Activated gamma-delta T cell (primary cell): ENCODE measurements at regions not wholly inside any gene's neighbourhood (a gene's known extent, or its start where the extent isn't known, plus 50 kb on each side); places are given as distances from the start of the nearest gene placed in this dataset.

Experiments used
- DNase-seq: peaks from one replicate; lab custom pipeline; 2025; lab: John Stamatoyannopoulos, UW

DNA sequence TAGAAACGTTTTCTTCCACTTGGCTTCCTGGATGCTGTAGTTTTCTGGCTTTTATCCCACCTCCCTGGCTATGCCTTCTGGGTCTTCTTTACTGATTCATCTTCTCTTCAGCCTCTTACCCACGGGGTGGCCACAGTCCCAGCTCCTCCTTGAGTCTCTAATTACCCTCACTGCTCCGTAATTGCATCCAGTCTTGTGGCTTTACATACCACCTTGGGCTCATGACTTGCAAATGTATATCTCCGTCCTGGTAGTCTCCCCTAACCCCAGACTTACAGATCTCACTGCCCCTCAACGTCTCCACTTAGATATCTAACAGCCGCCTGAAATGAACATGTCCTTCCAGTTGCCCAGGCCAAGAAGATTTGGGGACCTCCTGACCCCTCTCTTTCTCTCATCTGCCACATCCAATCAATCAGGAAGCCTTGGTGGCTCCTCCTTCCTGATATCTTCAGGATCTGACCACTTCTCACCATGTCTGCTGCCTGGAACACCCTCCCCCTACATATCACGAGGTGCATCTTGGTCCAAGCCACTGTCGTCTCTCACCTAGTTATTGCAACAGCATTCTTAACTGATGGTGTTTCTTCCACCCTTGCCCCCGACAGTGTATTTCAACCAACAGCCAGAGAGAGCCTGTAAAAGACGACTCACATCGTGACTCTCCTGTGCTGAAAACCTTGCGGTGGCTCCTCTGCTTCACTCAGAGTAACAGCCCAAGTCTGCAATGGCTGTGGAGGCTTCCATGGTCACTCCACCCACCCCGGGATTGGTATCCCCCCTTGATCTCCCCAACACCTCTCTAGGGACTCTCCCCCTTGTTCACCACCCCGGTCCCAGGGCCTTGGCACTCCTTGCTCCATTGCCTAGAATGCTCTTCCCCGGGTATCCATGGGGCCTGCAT is 219.0 kb upstream of the POU3F1 start:
- no peak for DNase-seq

DNA sequence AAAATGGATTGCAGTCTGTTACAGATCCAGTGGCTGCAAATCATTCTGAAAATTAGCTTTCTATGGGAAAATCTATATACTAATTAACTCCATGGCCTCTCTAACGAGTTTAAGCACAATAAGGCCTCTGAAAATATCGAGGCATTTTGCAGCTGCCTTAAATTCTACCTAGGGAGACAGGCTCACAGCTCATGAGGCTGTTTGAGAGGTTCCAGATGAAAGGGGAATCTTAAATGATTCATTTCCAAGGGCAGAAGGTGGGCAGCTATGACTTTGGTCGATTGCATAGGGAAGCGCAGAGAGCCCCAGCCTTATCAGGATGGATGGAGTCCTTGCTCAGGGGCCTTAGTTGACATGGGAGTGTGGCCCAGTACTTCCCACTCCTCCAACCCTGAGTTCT is 216.8 kb upstream of the POU3F1 start:
- DNase-seq = no peak

DNA sequence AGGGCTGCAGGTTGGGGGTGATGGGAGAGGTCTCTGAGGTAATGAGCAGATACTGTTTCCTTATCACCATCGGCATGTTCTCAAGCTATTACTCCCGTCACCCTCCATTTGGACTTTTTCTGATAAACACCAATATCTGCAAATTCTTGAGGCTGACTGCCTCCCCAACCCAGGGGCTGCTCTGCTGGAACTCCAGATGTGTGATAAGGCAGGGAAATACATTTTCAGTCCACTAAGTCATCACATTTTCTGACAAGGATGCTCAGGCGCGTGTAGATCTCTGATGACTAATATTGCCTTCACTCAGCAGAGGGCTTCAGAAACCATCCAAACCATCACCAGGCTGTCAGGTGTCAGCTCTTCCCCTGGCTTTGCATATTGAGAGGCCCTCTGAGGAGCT is 215.0 kb upstream of the POU3F1 start:
- no peak for DNase-seq

DNA sequence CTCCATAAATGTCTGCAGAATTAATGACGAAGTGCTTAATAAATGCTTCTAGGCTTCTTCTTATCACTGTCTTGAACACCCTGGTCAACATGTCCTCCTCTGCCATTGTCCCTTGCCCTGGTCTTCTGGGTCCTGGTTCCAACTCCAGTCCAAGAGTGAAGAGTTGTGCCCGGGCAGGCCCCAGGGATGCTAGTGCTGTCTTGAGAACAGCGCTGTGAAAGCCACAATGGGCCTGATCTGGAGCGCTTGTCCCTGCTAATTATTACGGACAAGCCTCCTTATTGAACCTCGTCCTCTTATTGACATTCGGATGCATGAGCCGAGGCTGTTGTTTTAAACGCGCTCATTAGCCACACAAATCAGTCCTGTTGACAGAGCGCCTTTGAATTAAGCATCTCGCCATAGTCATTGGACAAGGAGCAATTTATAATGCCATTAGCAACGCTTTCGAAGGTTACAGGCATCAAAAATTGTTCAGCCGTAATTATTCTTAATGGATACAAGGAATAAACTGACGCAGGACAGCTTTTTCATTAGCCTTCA is 211.6 kb upstream of the POU3F1 start:
- no peak for DNase-seq

DNA sequence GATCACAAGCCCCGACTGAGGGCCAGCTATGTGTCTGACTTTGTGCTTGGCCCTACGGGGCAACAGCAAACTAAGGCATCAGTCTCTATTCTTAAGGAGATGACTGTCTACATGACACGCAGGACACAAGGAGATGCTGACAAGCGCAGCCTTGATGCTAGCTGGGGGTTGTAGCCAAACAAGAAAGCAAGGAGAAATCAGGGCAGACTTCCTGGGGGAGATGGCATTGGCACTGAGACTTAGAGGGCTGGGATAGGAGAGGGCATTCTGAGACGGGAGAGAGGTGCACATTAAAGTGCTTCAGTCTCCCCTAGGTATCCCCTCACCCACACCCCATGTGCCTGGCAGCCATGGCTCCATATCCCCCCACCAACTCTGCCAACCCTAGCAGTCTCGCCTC is 210.8 kb upstream of the POU3F1 start:
- no peak for DNase-seq

DNA sequence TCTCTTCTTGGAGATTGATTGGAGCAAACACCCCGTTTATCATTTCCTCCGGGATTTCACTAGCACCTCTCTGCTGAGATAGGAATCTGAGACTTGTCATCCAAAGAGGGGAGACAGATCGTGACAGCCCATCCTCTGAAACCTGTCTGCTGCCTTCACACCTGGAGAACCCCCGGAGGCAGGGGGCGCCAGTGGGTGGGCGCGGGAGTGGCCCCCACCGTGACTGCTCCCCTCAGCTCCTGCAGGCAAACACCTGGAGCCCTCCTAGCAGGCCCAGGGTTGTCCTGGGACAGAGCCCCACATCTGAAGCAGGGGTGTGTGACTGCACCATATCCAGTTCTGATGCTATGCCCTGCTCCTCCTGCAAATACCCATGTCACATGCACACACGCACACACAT is 209.5 kb upstream of the POU3F1 start:
- no peak for DNase-seq

DNA sequence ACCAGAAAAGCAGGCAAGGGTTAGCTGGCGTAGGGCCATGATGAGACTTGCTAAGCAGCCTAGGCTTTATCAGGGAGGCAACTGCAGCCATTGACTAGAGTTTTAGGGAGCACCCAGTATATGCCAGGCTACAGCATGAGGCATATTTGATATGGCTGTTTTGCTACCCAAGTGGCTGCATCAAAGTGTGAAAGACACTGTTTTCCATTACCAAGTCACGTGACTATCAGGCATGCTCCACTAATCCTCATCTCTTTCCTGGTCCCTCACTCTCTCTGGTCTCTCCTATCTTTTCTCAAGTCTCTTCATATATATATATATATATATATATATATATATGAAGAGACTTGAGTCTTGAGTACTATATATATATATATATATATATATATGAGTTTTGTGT is 206.7 kb upstream of the POU3F1 start:
- no peak for DNase-seq

DNA sequence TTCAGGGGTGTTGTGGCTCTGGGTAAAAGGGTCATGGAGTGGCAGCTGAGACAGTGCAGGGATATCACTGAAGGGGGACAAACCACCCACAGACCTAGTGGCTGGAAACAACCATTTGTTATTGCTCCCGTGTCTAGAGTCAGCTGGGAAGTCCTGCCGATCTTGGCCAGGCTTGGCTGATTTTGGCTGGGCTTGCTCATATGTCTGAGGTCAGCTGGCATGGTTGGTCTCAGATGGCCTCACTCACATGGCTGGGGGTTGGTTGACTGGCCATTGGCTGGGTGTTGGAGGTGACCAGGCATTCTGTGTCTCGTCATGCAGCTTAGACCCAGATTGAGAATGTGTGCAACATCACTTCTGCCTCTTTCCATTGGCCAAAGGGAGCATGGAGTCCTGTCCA is 203.8 kb upstream of the POU3F1 start:
- no peak for DNase-seq

DNA sequence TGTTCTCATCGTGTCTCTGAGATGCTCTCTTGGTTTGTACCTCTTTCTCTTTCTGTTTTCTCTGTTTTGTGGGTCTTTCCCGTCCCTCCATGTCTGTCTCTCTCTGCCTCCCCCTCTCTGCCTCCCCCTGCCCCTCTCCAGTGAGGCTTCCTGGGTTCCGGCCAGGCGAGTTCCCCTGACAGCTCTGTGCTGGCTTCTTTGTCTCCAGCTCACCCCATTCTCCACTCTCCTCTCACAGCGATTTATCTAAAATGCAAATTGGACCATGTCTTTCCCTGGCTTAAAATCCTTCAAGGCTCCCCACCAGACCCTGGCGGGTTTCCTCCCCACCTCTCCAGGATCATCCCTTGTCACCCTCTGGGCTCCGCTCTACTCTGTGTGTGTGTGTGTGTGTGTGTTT is 202.4 kb upstream of the POU3F1 start:
- DNase-seq = no peak

DNA sequence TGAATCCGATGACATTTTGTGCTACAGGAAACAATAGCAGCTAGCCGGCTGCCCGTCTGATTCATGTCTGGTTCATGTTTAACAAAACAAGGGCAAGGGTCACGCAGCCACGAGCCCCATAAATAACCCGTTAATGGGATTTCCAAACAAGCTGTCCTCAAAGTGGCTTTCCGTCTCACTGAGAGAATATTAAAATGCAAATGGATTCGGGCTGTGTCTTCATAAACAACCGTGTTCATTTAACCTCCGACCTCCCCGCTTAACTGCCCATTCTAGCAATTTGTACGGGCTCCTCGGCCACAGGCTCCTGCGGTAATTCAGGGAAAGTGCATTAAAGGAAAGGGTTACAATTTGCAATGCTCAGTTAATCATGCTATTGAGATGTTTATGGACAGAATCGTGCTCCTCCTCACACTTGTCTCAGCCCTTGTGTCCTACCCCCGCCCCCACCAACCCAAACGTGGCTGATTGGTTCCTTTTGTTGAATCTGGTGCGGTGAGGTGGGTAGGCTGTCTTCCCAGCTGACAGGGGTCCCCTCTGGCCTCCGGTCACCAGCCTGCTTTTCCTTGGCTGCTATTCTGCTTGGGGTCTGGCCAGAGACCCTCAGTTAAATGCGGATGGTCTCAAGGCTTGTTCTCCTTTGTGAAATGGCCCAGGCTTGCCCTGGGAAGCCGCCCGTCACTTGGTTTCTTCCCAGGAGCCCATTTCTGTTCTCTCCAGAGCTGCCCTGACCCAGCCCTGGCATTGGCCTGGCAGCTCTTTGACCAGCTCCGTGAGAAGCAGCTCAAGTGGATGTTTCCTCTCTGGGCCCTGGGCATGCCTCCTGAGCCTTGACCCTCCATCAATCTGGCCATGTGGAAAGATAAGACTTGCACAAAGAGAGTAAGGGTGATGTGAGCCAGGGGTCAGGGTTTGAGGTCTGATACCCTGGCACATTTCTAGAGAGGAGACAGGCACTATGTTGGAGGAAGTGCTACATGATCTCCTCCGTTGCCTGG is 200.7 kb upstream of the POU3F1 start:
- no peak for DNase-seq

DNA sequence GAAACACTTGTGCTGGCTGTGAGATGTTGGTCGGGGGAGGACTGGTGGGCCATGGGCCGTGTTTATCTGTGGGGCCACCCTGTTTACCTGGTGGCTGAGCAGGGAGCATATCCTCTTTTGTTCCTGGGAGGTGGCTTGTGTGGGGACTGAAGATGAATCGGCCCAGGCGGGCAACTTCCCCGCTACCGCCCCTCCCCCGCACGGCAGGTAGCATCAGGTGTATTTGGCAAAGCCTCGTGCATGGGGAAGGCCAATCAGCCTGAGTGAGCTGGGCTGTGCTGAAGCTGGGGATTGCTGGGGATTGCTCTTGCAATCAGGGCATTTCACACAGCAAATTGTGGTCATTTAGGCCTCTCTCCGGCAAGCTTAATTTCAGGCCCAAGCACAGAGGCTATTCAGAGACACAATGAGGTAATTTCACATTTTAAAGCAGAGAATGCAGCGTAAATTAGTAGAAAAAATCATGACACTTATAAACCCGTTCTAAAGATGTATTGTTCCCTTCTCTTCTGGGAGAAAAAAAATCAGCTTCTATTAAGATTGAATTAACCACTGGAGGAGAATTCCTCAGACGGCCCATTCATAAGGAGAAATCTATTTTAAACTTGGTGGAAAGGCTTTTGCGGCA is 197.7 kb upstream of the POU3F1 start:
- DNase-seq = no peak

DNA sequence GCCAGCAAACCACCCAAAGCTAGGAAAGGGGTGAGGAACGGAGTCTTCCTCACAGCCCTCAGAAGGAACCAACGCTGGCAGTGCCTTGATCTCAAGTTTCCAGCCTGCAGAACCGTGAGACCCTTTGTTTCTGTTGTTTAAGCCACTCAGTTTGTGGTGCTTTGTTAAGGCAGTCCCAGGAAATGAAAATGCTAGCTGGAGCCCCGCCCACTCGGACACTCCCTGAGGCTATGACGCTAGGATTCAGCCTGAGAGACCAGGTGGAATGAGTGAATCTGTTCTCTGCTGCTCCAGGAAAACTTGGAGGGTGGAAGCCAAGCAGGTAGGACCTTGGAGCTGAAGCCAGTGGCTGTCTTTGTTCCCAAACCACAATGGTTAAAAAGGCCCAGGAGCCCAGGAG is 196.5 kb upstream of the POU3F1 start:
- DNase-seq = no peak

DNA sequence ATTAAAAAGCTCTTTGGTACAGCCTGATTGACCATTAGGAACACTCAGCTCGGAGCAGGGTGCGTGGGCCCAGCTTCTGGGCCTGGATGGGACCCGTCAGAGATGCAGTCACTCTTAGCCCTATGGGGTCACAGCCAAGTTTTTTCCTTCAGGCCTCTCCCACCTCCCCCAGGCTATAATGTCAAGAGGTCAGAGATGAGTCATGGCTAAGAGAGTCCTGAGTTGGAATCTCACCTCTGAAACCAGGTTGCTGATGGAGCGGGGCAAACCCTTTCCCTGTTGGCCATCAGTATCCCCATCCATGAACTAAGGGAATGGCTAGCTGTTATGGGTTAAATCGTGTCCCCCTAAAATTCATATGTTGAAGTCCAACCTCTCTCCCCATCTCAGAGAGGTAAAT is 195.9 kb upstream of the POU3F1 start:
- DNase-seq = no peak

DNA sequence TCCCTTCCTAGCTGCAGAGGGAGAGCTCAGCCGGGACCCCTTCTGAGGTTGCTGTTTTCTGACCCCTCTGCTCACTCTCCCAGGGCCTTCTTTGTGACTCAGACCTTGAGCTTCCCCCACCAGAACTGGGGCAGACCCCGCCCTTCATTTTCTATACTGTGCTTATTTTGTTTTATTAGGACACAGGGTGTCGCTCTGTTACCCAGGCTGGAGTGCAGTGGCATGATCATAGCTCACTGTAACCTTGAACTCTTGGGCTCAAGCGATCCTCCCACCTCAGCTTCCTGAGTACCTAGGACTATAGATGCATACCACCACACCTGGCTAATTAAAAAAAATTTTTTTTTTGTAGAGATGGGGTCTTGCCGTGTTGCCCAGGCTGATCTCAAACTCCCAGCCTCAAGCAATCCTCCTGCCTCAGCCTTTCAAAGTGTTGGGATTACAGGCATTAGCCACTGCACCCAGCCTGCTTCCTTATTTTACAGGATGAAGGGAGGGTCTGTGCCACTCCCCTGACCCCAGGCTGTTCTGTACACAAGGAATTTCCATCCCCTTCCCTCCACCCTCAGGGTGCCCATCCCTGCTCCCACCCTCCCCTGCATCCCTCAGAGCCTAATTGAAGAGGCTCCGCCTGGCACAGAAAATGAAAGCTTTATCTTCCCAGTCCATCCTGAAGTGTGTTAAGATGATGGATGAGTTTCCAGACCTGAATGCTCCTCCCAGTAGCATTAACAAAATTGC is 195.2 kb upstream of the POU3F1 start:
- no peak for DNase-seq

DNA sequence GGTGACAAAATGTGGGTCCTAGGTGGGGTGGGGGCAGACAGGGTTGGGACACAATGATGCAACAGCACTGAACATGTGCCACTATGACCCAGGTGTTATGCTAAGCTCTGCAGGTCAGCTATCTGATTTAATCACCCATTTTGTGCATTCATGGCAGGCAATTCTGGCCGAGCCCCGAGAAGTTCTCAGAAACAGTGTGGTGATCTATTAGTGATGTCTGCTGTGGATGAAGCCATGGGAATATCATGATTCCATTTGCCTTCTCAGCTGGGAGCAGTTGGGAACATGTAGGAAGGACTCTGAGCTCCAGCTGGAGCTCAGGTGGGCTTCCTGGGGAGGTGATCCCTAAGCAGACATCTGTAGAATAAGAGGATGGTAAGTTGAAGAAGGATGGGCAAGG is 194.0 kb upstream of the POU3F1 start:
- DNase-seq = no peak

DNA sequence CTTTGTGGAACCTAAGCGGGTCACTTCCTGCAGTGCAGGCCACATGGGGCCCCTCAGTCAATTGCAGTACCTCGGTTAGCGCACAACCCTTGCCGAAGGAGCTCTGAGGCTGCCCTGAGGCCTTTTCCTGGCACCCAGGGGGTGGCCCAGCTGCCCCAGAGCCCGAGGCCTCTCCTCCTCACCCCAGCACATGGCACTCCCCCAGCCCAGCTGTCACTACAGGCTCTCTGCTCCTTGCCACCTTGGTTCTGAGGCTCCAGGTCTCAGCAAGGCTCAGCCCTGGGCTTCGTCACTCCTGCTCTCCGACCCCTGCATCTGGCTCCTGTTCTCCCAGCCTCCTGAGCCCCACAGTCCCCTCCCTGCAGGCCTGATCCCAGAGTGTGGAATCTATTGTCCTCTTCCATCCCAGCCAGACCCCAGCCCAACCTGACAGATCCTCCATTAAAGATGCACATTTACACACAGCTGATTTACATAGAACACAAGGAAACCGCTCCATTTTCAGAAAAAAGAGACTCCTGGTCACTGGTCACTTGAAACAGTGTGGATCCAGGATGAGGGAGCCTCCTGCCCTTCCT is 192.8 kb upstream of the POU3F1 start:
- no peak for DNase-seq

DNA sequence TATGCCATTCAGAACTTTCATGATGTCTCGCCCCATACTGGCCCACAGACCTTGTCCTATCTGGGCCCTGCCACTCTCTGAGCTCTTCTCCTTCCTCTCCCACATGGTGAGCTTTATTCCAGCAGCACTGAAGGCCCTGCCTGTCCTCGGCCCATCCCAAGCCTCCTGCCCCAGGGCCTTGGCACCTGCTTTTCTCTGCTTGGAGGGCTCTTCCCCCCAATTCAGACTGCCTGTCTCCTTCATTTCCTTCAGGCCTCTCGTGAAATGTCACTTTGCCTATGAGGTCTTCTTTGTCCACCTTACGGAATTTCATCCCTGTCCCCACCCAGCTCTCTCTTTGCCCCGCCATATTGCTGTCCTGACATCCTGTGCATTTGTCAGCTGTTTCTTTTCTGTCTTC is 191.7 kb upstream of the POU3F1 start:
- no peak for DNase-seq

DNA sequence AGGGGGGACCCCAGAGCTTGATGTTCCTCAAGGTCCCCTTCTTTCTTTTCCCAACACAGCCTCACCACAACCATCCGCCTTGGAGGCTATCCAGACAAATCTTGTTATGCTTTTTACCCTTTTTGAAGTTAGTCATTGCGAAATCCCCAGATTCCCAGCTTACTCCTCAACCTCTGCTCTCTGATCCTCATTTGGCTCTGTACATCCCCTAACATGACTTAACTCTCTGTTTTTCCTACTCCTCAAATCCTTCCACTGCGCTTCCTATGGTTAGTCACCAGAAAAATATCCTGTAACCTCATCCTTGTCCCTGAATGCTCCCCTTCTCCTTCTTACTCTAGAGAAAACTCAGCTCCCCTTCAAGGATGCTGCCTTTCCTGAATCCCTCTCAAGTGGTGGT is 189.1 kb upstream of the POU3F1 start:
- DNase-seq = no peak

DNA sequence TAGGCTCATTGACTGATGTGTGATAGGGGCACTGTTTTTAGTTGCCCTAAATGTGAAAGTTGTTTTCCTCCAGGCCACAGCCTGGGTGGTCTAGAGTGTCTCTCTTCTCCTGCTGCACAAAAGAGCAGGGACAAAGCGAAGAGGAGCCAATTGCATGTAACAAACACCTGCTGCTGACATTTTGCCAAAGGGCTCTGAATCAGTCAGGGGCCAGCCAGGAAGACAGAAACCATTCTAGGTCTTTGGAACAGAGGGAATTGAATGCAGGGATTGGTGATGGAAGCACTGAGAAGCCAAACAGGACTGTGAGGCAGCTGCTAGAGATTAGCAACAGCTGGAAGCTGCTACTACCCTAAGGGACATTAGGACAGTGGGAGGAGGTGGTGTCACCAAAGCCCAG is 185.3 kb upstream of the POU3F1 start:
- DNase-seq = no peak

DNA sequence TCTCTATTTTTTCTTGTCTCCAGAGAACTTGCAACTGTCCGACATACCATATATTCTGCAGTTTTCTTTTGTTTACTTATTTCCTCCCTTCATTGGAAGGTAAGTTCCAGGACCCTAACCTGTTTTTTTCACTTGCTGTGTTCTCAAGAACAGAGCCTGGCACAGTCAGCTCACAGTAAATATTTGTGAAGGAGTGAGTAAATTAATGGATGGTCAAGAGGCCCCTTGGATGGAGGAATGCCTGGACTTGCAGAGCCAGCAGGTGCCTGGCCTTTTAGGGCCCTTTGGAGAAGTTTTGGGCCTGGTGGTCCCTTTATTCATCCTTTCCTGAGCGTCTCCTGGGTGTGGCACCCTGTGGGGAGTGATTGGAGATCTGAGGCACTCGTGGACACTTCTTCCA is 182.1 kb upstream of the POU3F1 start:
- DNase-seq = no peak

DNA sequence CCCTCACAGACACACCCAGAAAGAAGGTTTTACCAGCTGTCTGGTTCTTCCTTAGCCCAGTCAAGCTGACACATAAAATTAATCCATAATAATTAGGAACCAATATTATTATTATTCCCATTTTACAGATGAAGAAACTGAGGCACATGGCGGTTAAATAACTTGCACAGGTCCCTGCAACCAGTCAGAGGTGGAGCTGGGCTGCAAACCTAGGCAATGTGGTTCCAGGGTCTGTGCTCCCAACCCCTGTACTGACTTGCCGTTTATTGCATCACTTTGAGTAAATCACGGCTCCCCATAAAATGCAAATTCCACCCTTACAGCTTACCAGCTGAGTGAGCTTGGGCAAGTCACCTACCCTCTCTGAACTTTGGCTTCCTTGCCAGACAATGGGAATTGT is 179.2 kb upstream of the POU3F1 start:
- DNase-seq = no peak
